Subcutaneous abdominal adipose tissue (tissue), 5 donors: ENCODE measurements at regions not wholly inside any gene's neighbourhood (a gene's known extent, or its start where the extent isn't known, plus 50 kb on each side); places are given as distances from the start of the nearest gene placed in this dataset.

ENCODE experiments used
- H3K27ac ChIP-seq: one replicate; pipeline ENCODE4 v1.7.0; 2013; ENCODE audit warnings: low read depth, mild to moderate bottlenecking, inconsistent platforms, low read length, moderate library complexity
- H3K27me3 ChIP-seq, 5 donors: one replicate each; pipeline ENCODE4 v1.7.0; 2013; ENCODE audit warnings: low read length in 5 of 5, inconsistent platforms in 1 of 5; ENCODE audit not compliant: control insufficient read depth in 5 of 5, insufficient read depth in 4 of 5
- H3K36me3 ChIP-seq, 5 donors: one replicate each; pipeline ENCODE4 v1.7.0; 2013; ENCODE audit warnings: low read length in 5 of 5; ENCODE audit not compliant: control insufficient read depth in 5 of 5, insufficient read depth in 5 of 5
- H3K4me1 ChIP-seq, 5 donors: one replicate each; pipeline ENCODE4 v1.7.0; 2013; ENCODE audit warnings: low read length in 5 of 5, mild to moderate bottlenecking in 3 of 5, moderate library complexity in 1 of 5; ENCODE audit not compliant: control insufficient read depth in 5 of 5, insufficient read depth in 5 of 5
- H3K4me3 ChIP-seq, 5 donors: one replicate each; pipeline ENCODE4 v1.7.0; 2013; ENCODE audit warnings: low read length in 5 of 5, low read depth in 1 of 5
- H3K9ac ChIP-seq, 5 donors: one replicate each; pipeline ENCODE4 v1.7.0; 2013; ENCODE audit warnings: low read length in 5 of 5, mild to moderate bottlenecking in 4 of 5, moderate library complexity in 3 of 5
- H3K9me3 ChIP-seq, 5 donors: one replicate each; pipeline ENCODE4 v1.7.0; 2013; ENCODE audit warnings: low read length in 5 of 5; ENCODE audit not compliant: control insufficient read depth in 5 of 5
- donor health status: healthy.
- donor health status: healthy.
- donor health status: healthy.
- donor health status: healthy.
- donor health status: healthy.

- Histone ChIP-seq H3K9ac (no peak overlapping the region), H3K27ac (no peak overlapping the region), H3K27me3 (no peaks in the 10 kb centered on the region), H3K4me1 (peaks cover 0 to 2% (median 0%) of the 10 kb centered on the region in 5 donors), H3K9me3 (no peaks in the 10 kb centered on the region), H3K4me3 (no peak overlapping the region), H3K36me3 (no peaks in the 10 kb centered on the region)
These were observed 62.0 kb downstream of the SUCNR1 start for GRCh38 chr3:151935446-151935845.

- Histone ChIP-seq H3K4me3 (no peak overlapping the region), H3K4me1 (no peaks in the 10 kb centered on the region), H3K9me3 (no peaks in the 10 kb centered on the region), H3K27me3 (no peaks in the 10 kb centered on the region), H3K27ac (no peak overlapping the region), H3K9ac (no peak overlapping the region), H3K36me3 (no peaks in the 10 kb centered on the region)
These were observed 67.0 kb downstream of the SUCNR1 start for GRCh38 chr3:151940481-151940880.

- no peaks in the 10 kb centered on the region for H3K27me3 ChIP-seq
- no peaks in the 10 kb centered on the region for H3K9me3 ChIP-seq
- no peak overlapping the region for H3K9ac ChIP-seq
- no peaks in the 10 kb centered on the region for H3K36me3 ChIP-seq
- no peak overlapping the region for H3K4me3 ChIP-seq
- no peaks in the 10 kb centered on the region for H3K4me1 ChIP-seq
- H3K27ac ChIP-seq = no peak overlapping the region
These were observed 70.1 kb downstream of the SUCNR1 start for GRCh38 chr3:151943539-151943938.

- Histone ChIP-seq H3K36me3 (no peaks in the 10 kb centered on the region), H3K4me3 (no peak overlapping the region), H3K4me1 (no peaks in the 10 kb centered on the region), H3K9ac (no peak overlapping the region), H3K27ac (no peak overlapping the region), H3K27me3 (no peaks in the 10 kb centered on the region), H3K9me3 (no peaks in the 10 kb centered on the region)
These were observed 70.9 kb downstream of the SUCNR1 start for GRCh38 chr3:151944356-151944755.

- H3K9ac ChIP-seq = no peak overlapping the region
- H3K36me3 ChIP-seq = no peaks in the 10 kb centered on the region
- H3K9me3 ChIP-seq = no peaks in the 10 kb centered on the region
- no peaks in the 10 kb centered on the region for H3K27me3 ChIP-seq
- H3K4me3 ChIP-seq = no peak overlapping the region
- H3K27ac ChIP-seq = no peak overlapping the region
- no peaks in the 10 kb centered on the region for H3K4me1 ChIP-seq
These were observed 73.2 kb downstream of the SUCNR1 start for GRCh38 chr3:151946606-151947005.

- Histone ChIP-seq H3K4me1 (no peaks in the 10 kb centered on the region), H3K27ac (no peak overlapping the region)
These were observed 76.3 kb downstream of the SUCNR1 start for GRCh38 chr3:151949706-151950105.

GRCh38 chr3:151955356-151955755, 81.9 kb downstream of the SUCNR1 start:
- H3K27ac ChIP-seq = no peak overlapping the region
- H3K4me3 ChIP-seq = no peak overlapping the region
- H3K4me1 ChIP-seq = no peaks in the 10 kb centered on the region
- no peaks in the 10 kb centered on the region for H3K9me3 ChIP-seq
- no peaks in the 10 kb centered on the region for H3K27me3 ChIP-seq
- no peak overlapping the region for H3K9ac ChIP-seq
- H3K36me3 ChIP-seq = no peaks in the 10 kb centered on the region

More at GRCh38 chr3:151949706-151950105, 76.3 kb downstream of the SUCNR1 start:
- Histone ChIP-seq H3K9ac (no peak overlapping the region), H3K36me3 (no peaks in the 10 kb centered on the region), H3K27me3 (no peaks in the 10 kb centered on the region), H3K4me3 (no peak overlapping the region), H3K9me3 (no peaks in the 10 kb centered on the region)

- Histone ChIP-seq H3K9me3 (peaks cover 0 to 4% (median 0%) of the 10 kb centered on the region in 5 donors), H3K36me3 (no peaks in the 10 kb centered on the region), H3K4me3 (no peak overlapping the region), H3K27ac (no peak overlapping the region), H3K9ac (no peak overlapping the region), H3K4me1 (no peaks in the 10 kb centered on the region), H3K27me3 (no peaks in the 10 kb centered on the region)
These were observed 87.6 kb downstream of the SUCNR1 start for GRCh38 chr3:151960961-151961580.

GRCh38 chr3:151962352-151962751, 88.9 kb downstream of the SUCNR1 start:
- H3K36me3 ChIP-seq = no peaks in the 10 kb centered on the region

GRCh38 chr3:151962912-151963311, 89.5 kb downstream of the SUCNR1 start:
- no peak overlapping the region for H3K27ac ChIP-seq
- no peaks in the 10 kb centered on the region for H3K36me3 ChIP-seq
- no peak overlapping the region for H3K4me3 ChIP-seq
- peaks cover 0 to 4% (median 0%) of the 10 kb centered on the region in 5 donors for H3K9me3 ChIP-seq
- no peaks in the 10 kb centered on the region for H3K4me1 ChIP-seq
- H3K27me3 ChIP-seq = no peaks in the 10 kb centered on the region
- H3K9ac ChIP-seq = no peak overlapping the region

More at GRCh38 chr3:151962352-151962751, 88.9 kb downstream of the SUCNR1 start:
- H3K4me3 ChIP-seq = no peak overlapping the region
- no peak overlapping the region for H3K27ac ChIP-seq
- peaks cover 0 to 4% (median 0%) of the 10 kb centered on the region in 5 donors for H3K9me3 ChIP-seq
- no peaks in the 10 kb centered on the region for H3K27me3 ChIP-seq
- H3K4me1 ChIP-seq = no peaks in the 10 kb centered on the region
- H3K9ac ChIP-seq = no peak overlapping the region
